Progenitor cell of endocrine pancreas (in vitro differentiated cells): ENCODE measurements at regions not wholly inside any gene's neighbourhood (a gene's known extent, or its start where the extent isn't known, plus 50 kb on each side); places are given as distances from the start of the nearest gene placed in this dataset.

Experiments
- DNase-seq: peaks from one replicate; pipeline ENCODE4 v3.0.0; 2021; ENCODE audit warnings: low spot score; ENCODE audit not compliant: unreplicated experiment
- H3K27ac Mint-ChIP-seq: 2 replicates; pipeline ENCODE4 v1.8.0; 2021; ENCODE audit warnings: mild to moderate bottlenecking, moderate library complexity, mixed read lengths
- H3K27me3 Mint-ChIP-seq: 2 replicates; pipeline ENCODE4 v1.8.0; 2021; ENCODE audit warnings: mixed read lengths
- H3K36me3 Mint-ChIP-seq: 2 replicates; pipeline ENCODE4 v1.8.0; 2022; ENCODE audit warnings: mixed read lengths; ENCODE audit not compliant: insufficient read depth
- H3K4me1 Mint-ChIP-seq: 2 replicates; pipeline ENCODE4 v1.8.0; 2021; ENCODE audit warnings: low read depth, mixed read lengths
- H3K4me3 Mint-ChIP-seq: 2 replicates; pipeline ENCODE4 v1.8.0; 2021; ENCODE audit warnings: low read depth, mild to moderate bottlenecking, moderate library complexity, mixed read lengths
- H3K9me3 Mint-ChIP-seq: 2 replicates; pipeline ENCODE4 v1.8.0; 2021; ENCODE audit warnings: low read depth, mixed read lengths
- CTCF ChIP-seq: fragments of 200-600 bp; sonication (generic); IDR thresholded peaks from one replicate; pipeline ENCODE4 v1.5.0; 2021; ENCODE audit warnings: antibody characterized with exemption, mild to moderate bottlenecking; ENCODE audit not compliant: unreplicated experiment

GRCh38 chr2:107313316-107313715, 427.3 kb upstream of the ST6GAL2 start:
- H3K36me3 Mint-ChIP-seq = no peaks in the 10 kb centered on the region
- no peak overlapping the region for H3K27ac Mint-ChIP-seq
- no peak overlapping the region for H3K4me3 Mint-ChIP-seq
- H3K4me1 Mint-ChIP-seq = peaks cover 4% of the 10 kb centered on the region
- H3K9me3 Mint-ChIP-seq = no peaks in the 10 kb centered on the region
- no peak for DNase-seq
- no peak for TF ChIP-seq CTCF
- H3K27me3 Mint-ChIP-seq = no peaks in the 10 kb centered on the region

GRCh38 chr2:107320881-107321280, 434.9 kb upstream of the ST6GAL2 start:
- peaks cover 3% of the 10 kb centered on the region for H3K27me3 Mint-ChIP-seq
- no peak for DNase-seq
- H3K4me3 Mint-ChIP-seq = no peak overlapping the region
- no peak overlapping the region for H3K27ac Mint-ChIP-seq
- peaks cover 11% of the 10 kb centered on the region for H3K4me1 Mint-ChIP-seq
- no peaks in the 10 kb centered on the region for H3K9me3 Mint-ChIP-seq
- no peaks in the 10 kb centered on the region for H3K36me3 Mint-ChIP-seq
- TF ChIP-seq CTCF = no peak

- no peak for TF ChIP-seq CTCF
- no peak overlapping the region for H3K4me3 Mint-ChIP-seq
- H3K4me1 Mint-ChIP-seq = peaks cover 11% of the 10 kb centered on the region
- DNase-seq = no peak
- no peak overlapping the region for H3K27ac Mint-ChIP-seq
- no peaks in the 10 kb centered on the region for H3K36me3 Mint-ChIP-seq
- peaks cover 3% of the 10 kb centered on the region for H3K27me3 Mint-ChIP-seq
- no peaks in the 10 kb centered on the region for H3K9me3 Mint-ChIP-seq
Observed at GRCh38 chr2:107322416-107322815, 436.4 kb upstream of the ST6GAL2 start.

GRCh38 chr2:107323946-107324565, 438.1 kb upstream of the ST6GAL2 start:
- no peak for TF ChIP-seq CTCF
- H3K4me3 Mint-ChIP-seq = no peak overlapping the region
- peaks cover 3% of the 10 kb centered on the region for H3K27me3 Mint-ChIP-seq
- DNase-seq = no peak
- H3K36me3 Mint-ChIP-seq = no peaks in the 10 kb centered on the region
- peaks cover 8% of the 10 kb centered on the region for H3K4me1 Mint-ChIP-seq
- no peak overlapping the region for H3K27ac Mint-ChIP-seq
- peaks cover 4% of the 10 kb centered on the region for H3K9me3 Mint-ChIP-seq

DNA sequence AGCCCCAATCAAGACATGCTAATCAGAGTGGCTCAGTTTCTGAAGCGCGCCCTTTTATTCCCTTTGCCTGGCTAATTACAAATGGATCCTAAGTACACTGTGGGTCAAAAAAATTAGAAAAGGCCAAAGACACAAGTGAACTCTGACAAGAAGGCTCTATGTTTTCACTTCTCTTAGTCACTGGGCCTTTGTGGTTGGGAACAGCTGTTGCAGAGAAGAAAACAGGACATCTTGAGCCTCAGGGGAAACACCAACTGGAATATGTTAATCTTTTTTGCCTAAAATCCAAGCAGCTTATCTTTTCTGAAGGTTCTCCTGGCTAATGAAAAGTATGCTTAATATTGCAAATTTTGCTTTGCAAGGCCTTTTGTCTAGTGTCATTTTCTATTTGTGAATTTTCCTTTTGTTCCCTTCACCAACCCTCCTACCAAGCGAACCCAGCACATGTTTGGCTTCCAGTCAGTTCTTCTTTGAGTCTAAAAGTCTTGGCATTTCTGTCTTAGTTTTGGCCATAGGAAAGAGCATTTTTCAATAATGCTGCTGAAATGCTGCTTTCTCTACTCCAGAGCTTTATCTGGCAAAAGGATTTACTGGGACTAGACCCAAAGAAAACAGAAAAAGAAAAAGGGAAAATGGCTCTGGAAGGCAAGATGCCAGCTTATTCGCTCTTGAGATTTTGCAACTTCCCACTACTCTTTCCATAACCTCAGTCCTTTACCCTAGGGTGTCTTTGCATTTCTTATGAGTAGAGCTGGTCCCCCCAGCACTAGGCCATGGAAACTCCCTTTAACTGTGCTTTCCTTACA, 440.2 kb upstream of the ST6GAL2 start:
- Mint-ChIP-seq H3K27me3 (no peaks in the 10 kb centered on the region), H3K27ac (no peak overlapping the region), H3K4me1 (peaks cover 8% of the 10 kb centered on the region), H3K36me3 (no peaks in the 10 kb centered on the region), H3K4me3 (no peak overlapping the region), H3K9me3 (peaks cover 7% of the 10 kb centered on the region)
- DNase-seq = no peak
- no peak for TF ChIP-seq CTCF
